HuH-7 (cell line): ENCODE measurements at regions not wholly inside any gene's neighbourhood (a gene's known extent, or its start where the extent isn't known, plus 50 kb on each side); places are given as distances from the start of the nearest gene placed in this dataset.
"Not testable (repeated sequence)": the region's sequence is repeated elsewhere in the genome, so short reads cannot be mapped to it uniquely, and the experiment has no call there.

Source experiments
- DNase-seq: peaks from one replicate; pipeline ENCODE4 v3.0.0; 2011; ENCODE audit warnings: low spot score

DNA sequence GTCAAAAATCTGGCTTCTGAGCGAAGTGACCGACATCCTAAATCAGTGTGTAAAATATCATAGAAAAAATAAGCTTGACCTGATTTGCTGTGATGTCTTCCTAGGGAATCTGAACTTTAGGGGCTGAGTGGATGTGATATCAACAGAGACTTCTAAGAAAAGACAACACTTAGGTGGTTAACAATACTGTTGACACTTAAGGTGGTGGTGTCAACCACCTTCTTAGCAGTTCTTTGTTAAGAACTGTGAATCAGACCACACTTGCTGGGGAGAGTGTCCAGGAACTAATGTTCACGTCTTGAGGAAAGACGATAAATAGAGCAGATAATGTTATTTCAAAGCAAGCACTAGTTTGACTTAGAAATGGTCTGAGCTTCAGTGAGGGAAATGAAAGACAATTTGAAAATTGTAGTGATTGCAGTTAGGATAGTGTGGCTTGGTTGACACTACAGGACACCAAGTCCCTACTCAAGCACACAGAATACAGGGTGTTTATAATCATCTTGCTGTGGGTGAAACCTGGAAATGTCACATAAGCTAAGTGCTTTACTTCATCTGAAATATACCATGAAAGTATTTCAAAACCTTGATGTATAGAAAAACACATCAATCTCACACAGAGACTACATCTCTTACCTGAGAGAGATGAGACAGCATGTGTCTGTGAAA is 1936.5 kb downstream of the PCDH9 start:
- no peak for DNase-seq

GRCh38 chr13:65292488-65292901 is 1937.6 kb downstream of the PCDH9 start:
- no peak for DNase-seq

DNA sequence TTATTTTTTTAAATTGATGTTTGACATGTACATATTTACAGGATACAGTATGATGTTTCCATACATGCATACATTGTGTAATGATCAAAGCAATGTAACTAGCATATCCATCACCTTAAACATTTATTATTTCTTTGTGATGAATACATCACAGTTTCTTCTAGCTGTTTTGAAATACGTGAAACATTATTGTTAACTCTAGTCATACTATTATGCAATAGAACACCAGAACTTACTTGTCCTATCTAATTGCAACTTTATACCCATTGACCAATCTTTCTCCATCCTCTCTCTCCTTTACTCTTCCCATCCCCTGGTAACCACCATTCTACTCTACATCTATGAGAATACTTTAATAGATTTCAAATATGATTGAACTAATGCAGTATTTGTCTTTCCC is 1942.7 kb downstream of the PCDH9 start:
- DNase-seq = no peak

GRCh38 chr13:65275838-65276630 is 1954.1 kb downstream of the PCDH9 start:
- no peak for DNase-seq

GRCh38 chr13:65275108-65275507 is 1955.0 kb downstream of the PCDH9 start:
- DNase-seq = no peak

DNA sequence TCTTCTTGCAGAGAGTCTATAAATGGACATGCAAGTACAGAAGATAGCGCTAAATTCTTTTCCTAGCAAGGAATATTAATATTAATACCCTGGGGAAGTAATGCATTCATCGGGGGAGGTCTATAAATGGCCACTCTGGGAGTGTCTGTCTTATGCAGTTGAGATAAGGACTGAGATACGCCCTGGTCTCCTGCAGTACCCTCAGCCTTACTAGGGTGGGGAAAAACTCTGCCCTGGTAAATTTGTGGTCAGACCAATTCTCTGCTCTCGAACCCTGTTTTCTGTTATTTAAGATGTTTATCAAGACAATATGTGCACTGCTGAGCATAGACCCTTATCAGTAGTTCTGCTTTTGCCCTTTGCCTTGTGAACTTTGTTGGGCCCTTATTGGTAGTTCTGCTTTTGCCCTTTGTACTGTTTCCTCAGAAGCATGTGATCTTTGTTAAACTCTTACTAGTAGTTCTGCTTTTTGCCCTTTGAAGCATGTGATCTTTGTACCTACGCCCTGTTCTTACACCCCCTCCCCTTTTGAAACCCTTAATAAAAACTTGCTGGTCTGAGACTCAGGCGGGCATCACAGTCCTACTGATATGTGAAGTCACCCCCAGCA is 1956.2 kb downstream of the PCDH9 start:
- not testable (repeated sequence) for DNase-seq

DNA sequence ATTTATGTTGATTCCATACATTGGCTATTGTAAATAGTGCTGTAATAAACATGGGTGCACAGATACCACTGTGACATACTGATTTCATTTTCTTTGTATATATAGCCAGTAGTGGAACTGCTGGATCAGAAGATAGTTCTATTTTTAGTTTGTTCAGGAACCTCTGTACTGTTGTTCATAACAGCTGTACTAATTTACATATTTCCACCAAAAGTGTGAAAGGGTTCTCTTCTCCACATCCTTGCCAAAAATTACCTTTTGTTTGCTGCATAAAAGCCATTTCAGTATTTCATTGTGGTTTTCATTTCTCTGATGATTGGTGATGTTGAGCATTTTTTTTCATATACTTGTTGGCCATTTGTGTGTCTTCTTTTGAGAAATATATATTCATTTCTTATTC is 1962.1 kb downstream of the PCDH9 start:
- DNase-seq = no peak

DNA sequence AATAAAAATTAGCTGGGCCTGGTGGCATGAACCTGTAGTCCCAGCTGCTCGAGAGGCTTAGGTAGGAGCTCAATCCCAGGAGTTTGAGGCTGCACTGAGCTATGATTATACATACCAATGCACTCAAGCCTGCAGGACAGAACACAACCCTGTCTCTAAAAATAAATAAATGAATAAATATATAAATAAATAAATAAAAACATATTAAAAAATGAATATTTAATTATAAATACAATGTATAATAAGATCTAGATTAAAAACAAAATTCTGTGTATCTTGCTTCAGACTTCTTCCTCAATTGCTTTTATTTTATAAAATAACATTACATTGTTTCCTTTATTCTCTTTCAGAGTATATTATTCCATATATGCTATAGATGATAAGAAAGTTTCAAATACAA is 1964.1 kb downstream of the PCDH9 start:
- no peak for DNase-seq

GRCh38 chr13:65264066-65264465 is 1966.1 kb downstream of the PCDH9 start:
- no peak for DNase-seq

DNA sequence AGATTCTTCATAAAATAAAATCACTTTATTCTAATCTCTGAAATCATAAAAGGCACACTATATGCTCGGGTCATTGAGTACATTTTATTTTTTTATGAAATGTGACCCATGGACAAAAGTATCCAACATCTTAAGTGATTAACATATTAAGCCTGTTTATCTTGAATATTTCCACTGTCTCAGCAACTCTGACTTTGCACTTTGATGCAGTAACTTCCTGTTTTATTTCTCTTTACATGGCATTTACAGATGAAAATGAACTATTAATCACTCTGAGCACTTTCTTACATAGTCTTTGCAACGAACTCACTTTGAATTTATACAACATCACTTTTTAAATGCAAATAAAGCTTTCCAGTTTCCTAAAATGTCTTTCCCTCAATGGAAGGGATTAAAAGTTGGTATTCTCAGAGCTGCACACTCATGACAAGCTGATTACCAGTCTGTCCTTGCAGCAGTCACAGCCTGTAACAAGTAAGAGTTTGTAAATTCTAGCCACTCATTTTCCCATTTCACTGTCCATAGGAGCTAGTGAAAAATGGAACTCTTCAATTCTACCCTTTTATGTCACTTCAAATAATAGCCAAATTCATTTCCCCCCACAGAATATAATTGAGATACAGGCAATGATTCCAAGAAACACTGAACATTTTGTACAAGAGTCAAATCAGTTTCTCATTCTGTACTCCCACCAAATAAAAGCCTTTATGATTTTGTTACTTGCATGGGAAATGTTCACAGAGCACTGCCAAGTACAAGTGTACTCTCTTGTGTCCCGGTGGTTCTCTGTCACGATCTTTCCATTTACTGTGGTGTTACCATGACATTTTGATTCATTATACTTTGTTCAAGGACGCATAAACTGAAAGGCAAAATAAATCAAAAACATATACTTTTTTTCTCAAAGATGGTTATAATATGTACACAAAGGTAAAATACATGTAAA is 1968.9 kb downstream of the PCDH9 start:
- no peak for DNase-seq

GRCh38 chr13:65240773-65241172 is 1989.4 kb downstream of the PCDH9 start:
- DNase-seq = no peak

DNA sequence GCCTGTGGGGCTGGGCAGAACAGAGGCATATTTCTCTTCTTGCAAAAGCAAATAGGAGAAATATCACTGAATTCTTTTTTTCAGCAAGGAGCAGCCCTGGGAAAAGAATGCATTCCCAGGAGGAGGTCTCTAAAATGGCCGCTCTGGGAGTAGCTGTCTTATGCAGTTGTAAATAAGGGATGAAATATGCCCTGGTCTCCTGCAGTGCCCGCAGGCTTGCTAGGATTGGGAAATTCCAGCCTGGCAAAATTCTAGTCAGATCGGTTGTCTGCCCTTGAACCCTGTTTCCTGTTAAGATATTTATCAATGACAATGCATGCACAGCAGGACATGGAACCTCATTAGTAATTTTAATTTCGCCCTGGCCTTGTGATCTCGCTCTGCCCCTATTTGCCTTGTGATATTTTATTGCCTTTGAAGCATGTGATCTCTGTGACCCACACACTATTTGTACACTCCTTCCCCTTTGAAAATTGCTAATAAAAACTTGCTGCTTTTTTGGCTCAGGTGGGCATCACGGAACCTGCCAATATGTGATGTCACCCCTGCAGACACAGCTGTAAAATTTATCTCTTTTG is 1993.2 kb downstream of the PCDH9 start:
- no peak for DNase-seq

DNA sequence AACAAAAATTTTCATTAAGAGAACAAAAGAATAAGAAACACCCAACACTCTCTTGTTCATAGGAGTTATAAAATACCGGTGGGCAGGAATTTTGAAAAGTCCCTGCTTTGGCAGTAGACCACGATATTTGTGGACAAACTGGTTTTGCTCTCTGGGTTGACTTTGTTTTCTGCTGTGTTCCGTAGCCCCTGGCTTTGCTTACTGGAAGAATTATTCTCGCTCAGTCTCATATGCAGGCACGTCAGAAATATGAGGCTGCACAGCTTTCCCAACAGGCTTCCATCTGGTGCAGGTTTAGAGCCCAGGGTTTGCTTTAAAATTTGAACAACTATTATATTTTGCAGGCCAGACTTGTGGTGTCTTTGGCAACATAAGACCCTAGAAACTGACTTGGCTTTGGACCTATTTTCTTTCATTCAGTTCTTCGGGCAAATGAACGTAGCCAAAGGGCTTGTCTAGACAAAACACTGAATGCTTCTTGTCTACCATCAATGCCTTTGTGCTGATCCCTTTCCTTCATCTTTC is 2012.6 kb downstream of the PCDH9 start:
- no peak for DNase-seq

DNA sequence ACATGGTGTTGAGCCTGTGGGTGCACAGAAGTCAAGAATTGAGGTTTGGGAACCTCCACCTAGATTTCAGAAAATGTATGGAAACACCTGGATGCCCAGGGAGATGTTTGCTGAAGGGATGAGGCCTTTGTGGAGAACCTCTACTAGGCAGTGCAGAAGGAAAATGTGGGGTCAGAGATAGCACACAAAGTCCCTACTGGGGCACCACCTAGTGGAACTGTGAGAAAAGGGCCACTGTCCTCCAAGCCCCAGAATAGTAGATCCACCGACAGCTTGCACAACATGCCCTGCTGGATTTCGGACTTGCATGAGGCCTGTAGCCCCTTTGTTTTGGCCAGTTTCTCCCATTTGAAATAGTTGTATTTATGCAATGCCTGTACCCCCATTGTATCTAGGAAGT is 2027.3 kb downstream of the PCDH9 start:
- DNase-seq = not testable (repeated sequence)

DNA sequence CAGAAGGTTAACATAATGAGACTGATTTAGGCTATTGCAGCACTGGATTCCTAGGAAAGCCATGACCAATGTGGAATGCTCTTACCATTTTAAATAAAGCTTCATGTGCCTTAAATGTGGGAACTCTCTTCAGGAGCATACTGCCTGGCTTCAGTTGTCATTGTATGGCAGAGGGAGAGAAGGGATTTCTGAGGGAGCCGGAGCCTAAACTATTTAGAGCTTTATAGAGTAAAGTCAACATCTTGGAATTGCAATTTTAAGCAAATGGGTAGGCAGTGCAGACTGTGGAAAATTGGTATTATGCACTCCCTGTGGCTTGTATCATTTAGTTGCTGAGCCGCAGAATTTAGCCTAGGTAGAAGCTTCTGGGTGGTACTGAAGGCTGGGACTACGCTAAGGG is 2041.4 kb downstream of the PCDH9 start:
- DNase-seq = no peak

DNA sequence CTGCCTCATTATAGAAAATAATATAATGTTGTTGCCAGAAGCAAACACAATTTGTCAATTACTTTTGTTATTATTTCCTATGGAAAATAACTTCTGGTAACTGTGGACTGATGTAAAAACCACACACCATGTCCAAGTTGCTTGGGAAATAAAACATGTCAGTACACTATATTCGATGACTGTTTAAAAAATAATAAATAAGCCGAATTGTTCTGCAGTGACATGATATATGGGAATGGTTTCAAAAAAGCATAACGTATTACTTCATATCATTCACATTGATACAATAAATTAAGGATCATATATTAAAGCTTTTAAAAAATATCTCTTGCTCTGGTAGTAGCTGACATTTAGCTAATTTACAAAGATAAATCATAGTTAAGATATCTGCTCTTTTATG is 2062.1 kb downstream of the PCDH9 start:
- no peak for DNase-seq

GRCh38 chr13:65166675-65167074 is 2063.5 kb downstream of the PCDH9 start:
- DNase-seq = no peak

- no peak for DNase-seq
Observed at GRCh38 chr13:65159803-65160202, 2070.3 kb downstream of the PCDH9 start.

- no peak for DNase-seq
Observed at GRCh38 chr13:65155861-65156260, 2074.3 kb downstream of the PCDH9 start.

DNA sequence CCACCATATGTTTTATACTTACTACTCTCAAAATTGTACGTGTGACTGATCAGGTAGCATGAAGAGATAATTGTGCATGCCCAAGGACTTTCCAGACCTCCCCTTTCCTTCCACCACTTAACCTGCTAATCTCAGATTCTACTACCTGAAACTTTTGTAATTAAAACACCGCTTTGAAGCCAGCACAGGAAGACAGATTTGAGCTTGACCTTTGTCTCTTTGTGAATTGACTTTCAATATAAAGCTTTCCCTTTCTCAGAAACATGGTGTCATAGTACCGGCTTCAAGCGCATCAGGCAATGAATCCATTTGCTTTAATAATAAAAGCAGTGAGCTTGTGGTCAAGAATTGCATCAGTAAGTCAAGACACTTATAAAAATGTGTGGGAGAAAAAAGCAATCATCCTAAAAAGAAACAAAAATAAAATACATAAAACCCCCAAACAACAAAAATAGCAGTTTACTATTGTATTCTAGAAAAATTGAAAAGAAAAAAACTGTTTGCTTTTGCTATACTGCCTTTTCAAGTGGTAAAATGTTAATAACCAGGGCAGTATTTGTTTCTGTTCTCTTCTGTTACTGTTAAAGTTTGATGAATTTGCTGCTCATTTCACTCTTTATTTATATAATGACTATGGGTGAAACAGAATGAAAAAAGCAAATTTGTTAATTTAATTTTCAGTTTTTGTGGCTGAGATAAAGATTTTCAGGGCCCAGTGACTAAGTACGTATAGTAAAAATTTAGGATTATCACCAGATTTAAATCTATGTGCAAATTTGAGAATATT is 2075.3 kb downstream of the PCDH9 start:
- DNase-seq = no peak

- no peak for DNase-seq
Observed at GRCh38 chr13:65149687-65150086, 2080.4 kb downstream of the PCDH9 start.
